ENCODE measurements at regions not wholly inside any gene's neighbourhood (a gene's known extent, or its start where the extent isn't known, plus 50 kb on each side); places are given as distances from the start of the nearest gene placed in this dataset.
"Not testable (repeated sequence)": the region's sequence is repeated elsewhere in the genome, so short reads cannot be mapped to it uniquely, and the experiment has no call there.

DNA sequence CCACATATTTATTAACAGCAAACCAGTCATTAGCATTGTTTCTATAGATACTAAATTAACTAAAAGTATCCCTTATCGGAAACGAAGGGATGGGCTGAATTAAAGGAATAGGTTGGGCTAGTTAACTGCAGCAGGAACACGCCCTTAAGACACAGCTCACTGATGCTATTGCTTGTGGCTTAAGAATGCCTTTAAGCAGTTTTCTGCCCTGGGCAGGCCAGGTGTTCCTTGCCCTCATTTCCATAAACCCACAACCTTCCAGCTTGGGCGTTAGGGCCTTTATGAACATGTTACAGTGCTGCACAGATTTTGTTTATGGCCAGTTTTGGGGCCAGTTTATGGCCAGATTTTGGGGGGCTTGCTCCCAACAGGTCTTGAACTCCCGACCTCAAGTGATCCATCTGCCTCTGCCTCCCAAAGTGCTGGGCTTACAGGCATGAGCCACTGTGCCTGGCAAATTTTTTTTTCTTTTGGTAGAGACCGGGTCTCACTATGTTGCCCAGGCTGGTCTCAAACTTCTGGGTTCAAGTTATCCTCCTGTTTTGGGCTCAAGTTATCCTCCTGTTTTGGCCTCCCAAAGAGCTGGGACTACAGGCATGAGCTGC is 90.1 kb upstream of the GRIN2A start:
- H3K27ac ChIP-seq (ENCODE audit: low read depth, low read length); H3K36me3 ChIP-seq (ENCODE audit: control insufficient read depth in 5 of 5, insufficient read depth in 5 of 5, low read length in 5 of 5); H3K9ac ChIP-seq (ENCODE audit: low read length in 5 of 5); H3K9me3 ChIP-seq (ENCODE audit: control insufficient read depth in 5 of 5, low read length in 5 of 5); H3K27me3 ChIP-seq (ENCODE audit: control insufficient read depth in 5 of 5, insufficient read depth in 4 of 5, low read length in 5 of 5); H3K4me1 ChIP-seq (ENCODE audit: control insufficient read depth in 5 of 5, insufficient read depth in 5 of 5, low read length in 5 of 5); H3K4me3 ChIP-seq (ENCODE audit: low read depth in 1 of 5, low read length in 5 of 5): not testable (repeated sequence)

DNA sequence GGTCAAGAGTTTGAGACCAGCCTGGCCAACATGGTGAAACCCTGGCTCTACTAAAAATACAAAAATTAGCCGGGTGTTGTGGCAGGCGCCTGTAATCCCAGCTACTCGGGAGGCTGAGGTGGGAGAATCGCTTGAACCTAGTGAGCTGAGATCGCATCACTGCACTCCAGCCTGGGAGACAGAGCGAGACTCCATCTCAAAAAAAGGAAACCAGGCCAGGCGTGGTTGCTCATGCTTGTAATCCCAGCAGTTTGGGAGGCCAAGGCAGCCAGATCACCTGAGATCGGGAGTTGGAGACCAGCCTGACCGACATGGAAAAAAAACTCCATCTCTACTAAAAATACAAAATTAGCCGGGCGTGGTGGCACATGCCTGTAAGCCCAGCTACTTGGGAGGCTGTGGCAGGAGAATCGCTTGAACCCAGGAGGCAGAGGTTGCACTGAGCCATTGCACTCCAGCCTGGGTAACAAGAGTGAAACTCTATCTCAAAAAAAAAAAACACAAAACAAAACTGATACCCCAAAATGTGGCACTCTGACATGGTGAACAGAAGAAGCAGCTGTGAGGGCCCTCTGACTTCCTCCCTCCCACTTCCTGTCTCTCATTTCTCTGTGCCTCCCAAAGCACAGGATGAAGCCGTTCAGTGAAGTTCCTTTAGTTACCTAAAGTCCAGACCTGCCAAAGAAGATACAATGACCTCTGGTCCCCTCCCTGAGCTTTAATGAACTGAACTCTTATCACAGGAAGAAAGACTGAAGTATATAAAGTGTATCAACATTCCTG is 93.2 kb upstream of the GRIN2A start:
- not testable (repeated sequence) for H3K27me3 ChIP-seq (ENCODE audit: control insufficient read depth in 5 of 5, insufficient read depth in 4 of 5, low read length in 5 of 5); H3K9ac ChIP-seq (ENCODE audit: low read length in 5 of 5); H3K27ac ChIP-seq (ENCODE audit: low read depth, low read length); H3K36me3 ChIP-seq (ENCODE audit: control insufficient read depth in 5 of 5, insufficient read depth in 5 of 5, low read length in 5 of 5); H3K4me1 ChIP-seq (ENCODE audit: control insufficient read depth in 5 of 5, insufficient read depth in 5 of 5, low read length in 5 of 5); H3K4me3 ChIP-seq (ENCODE audit: low read depth in 1 of 5, low read length in 5 of 5)
- peaks cover 3 to 19% (median 5%) of the 10 kb centered on the region in 5 donors for H3K9me3 ChIP-seq (ENCODE audit: control insufficient read depth in 5 of 5, low read length in 5 of 5)

DNA sequence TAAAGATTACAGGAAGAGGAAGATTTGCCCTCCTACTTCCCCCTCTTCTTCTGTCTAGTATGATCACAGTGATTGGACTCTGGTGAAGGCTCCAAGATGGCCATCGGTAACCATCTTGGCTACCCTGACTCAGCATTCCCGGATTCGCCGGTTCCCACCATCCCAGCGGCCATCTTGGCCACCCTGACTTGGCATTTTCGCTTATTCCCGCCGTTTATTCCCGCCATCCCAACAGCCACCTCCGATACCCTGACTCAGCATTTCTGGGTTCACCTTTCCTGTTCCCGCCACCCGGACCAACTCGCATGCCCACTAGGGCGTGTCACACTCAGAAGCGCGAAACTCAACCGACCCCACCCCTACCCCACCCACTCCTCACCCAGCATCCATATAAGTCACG is 95.4 kb upstream of the GRIN2A start:
- Histone ChIP-seq H3K9me3 (ENCODE audit: control insufficient read depth in 5 of 5, low read length in 5 of 5) (peaks cover 3 to 13% (median 5%) of the 10 kb centered on the region in 5 donors), H3K4me3 (ENCODE audit: low read depth in 1 of 5, low read length in 5 of 5) (no peak overlapping the region), H3K9ac (ENCODE audit: low read length in 5 of 5) (no peak overlapping the region)

DNA sequence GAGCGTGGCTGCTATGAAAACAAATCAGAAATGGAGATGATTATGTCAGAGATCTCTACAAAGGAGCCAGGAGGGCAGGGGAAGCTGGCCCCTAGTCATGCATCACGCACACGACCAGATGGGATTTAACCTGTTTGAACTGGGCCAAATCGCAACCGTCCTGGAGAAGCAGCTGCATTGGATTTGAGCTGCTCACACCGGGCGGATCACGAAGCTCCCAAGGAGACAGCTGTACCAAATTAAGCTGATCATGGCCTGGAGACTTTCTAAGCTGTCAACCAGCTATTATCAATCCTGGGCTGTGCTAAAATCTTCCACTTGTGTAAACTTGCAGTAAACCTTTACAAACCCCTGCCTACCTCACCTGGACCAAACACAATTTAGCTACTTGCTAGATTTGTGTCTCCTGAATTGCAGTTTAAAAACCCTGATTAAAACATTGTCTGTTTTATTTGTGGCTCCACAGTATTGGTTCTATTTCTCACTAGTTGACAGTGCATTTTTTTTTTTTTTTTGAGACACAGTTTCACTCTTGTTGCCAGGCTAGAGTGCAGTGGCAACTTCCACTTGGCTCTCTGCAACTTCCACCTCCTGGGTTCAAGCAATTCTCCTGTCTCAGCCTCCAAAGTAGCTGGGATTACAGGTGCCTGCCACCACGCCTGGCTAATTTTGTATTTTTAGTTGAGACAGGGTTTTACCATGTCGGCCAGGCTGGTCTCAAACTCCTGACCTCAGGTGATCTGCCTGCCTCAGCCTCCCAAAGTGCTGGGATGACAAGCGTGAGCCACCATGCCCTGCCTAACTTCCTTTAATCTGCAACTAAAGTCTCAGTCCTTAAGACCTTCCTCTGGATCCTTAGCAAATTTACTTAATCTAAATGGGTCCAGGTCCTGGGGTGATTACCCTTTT is 98.3 kb upstream of the GRIN2A start:
- Histone ChIP-seq H3K27ac (ENCODE audit: low read depth, low read length) (no peak overlapping the region), H3K9ac (ENCODE audit: low read length in 5 of 5) (no peak overlapping the region), H3K4me1 (ENCODE audit: control insufficient read depth in 5 of 5, insufficient read depth in 5 of 5, low read length in 5 of 5) (peaks cover 0 to 2% (median 0%) of the 10 kb centered on the region in 5 donors), H3K4me3 (ENCODE audit: low read depth in 1 of 5, low read length in 5 of 5) (no peak overlapping the region), H3K27me3 (ENCODE audit: control insufficient read depth in 5 of 5, insufficient read depth in 4 of 5, low read length in 5 of 5) (peaks cover 0 to 4% (median 0%) of the 10 kb centered on the region in 5 donors), H3K36me3 (ENCODE audit: control insufficient read depth in 5 of 5, insufficient read depth in 5 of 5, low read length in 5 of 5) (no peaks in the 10 kb centered on the region), H3K9me3 (ENCODE audit: control insufficient read depth in 5 of 5, low read length in 5 of 5) (peaks cover 3 to 10% (median 5%) of the 10 kb centered on the region in 5 donors)

More for the DNA sequence above, 95.4 kb upstream of the GRIN2A start:
- H3K27ac ChIP-seq (ENCODE audit: low read depth, low read length) = no peak overlapping the region
- H3K27me3 ChIP-seq (ENCODE audit: control insufficient read depth in 5 of 5, insufficient read depth in 4 of 5, low read length in 5 of 5) = peaks cover 0 to 4% (median 0%) of the 10 kb centered on the region in 5 donors
- peaks cover 0 to 2% (median 0%) of the 10 kb centered on the region in 5 donors for H3K4me1 ChIP-seq (ENCODE audit: control insufficient read depth in 5 of 5, insufficient read depth in 5 of 5, low read length in 5 of 5)
- H3K36me3 ChIP-seq (ENCODE audit: control insufficient read depth in 5 of 5, insufficient read depth in 5 of 5, low read length in 5 of 5) = no peaks in the 10 kb centered on the region

- Histone ChIP-seq H3K27ac (ENCODE audit: low read depth, low read length) (no peak overlapping the region), H3K4me3 (ENCODE audit: low read depth in 1 of 5, low read length in 5 of 5) (no peak overlapping the region), H3K36me3 (ENCODE audit: control insufficient read depth in 5 of 5, insufficient read depth in 5 of 5, low read length in 5 of 5) (no peaks in the 10 kb centered on the region)
Observed at GRCh38 chr16:10282367-10282766, 100.1 kb upstream of the GRIN2A start.

GRCh38 chr16:10283246-10283645 is 101.0 kb upstream of the GRIN2A start:
- not testable (repeated sequence) for H3K9ac ChIP-seq (ENCODE audit: low read length in 5 of 5); H3K9me3 ChIP-seq (ENCODE audit: control insufficient read depth in 5 of 5, low read length in 5 of 5); H3K36me3 ChIP-seq (ENCODE audit: control insufficient read depth in 5 of 5, insufficient read depth in 5 of 5, low read length in 5 of 5); H3K27me3 ChIP-seq (ENCODE audit: control insufficient read depth in 5 of 5, insufficient read depth in 4 of 5, low read length in 5 of 5); H3K4me3 ChIP-seq (ENCODE audit: low read depth in 1 of 5, low read length in 5 of 5); H3K4me1 ChIP-seq (ENCODE audit: control insufficient read depth in 5 of 5, insufficient read depth in 5 of 5, low read length in 5 of 5); H3K27ac ChIP-seq (ENCODE audit: low read depth, low read length)

More at GRCh38 chr16:10282367-10282766, 100.1 kb upstream of the GRIN2A start:
- Histone ChIP-seq H3K4me1 (ENCODE audit: control insufficient read depth in 5 of 5, insufficient read depth in 5 of 5, low read length in 5 of 5) (peaks cover 0 to 2% (median 0%) of the 10 kb centered on the region in 5 donors), H3K27me3 (ENCODE audit: control insufficient read depth in 5 of 5, insufficient read depth in 4 of 5, low read length in 5 of 5) (peaks cover 0 to 4% (median 0%) of the 10 kb centered on the region in 5 donors), H3K9ac (ENCODE audit: low read length in 5 of 5) (no peak overlapping the region), H3K9me3 (ENCODE audit: control insufficient read depth in 5 of 5, low read length in 5 of 5) (peaks cover 3 to 10% (median 5%) of the 10 kb centered on the region in 5 donors)

DNA sequence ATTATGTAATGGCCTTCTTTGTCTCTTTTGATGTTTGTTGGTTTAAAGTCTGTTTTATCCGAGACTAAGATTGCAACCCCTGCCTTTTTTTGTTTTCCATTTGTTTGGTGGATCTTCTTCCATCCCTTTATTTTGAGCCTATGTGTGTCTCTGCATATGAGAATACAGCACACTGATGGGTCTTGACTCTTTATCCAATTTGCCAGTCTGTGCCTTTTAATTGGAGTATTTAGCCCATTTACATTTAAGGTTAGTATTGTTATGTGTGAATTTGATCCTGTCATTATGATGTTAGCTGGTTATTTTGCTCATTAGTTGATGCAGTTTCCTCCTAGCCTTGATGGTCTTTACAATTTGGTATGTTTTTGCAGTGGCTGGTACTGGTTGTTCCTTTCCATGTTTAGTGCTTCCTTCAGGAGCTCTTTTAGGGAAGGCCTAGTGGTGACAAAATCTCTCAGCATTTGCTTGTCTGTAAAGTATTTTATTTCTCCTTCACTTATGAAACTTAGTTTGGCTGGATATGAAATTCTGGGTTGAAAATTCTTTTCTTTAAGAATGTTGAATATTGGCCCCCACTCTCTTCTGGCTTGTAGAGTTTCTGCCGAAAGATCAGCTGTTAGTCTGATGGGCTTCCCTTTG is 95.3 kb upstream of the ATF7IP2 start:
- H3K4me3 ChIP-seq (ENCODE audit: low read depth in 1 of 5, low read length in 5 of 5); H3K4me1 ChIP-seq (ENCODE audit: control insufficient read depth in 5 of 5, insufficient read depth in 5 of 5, low read length in 5 of 5); H3K36me3 ChIP-seq (ENCODE audit: control insufficient read depth in 5 of 5, insufficient read depth in 5 of 5, low read length in 5 of 5); H3K27me3 ChIP-seq (ENCODE audit: control insufficient read depth in 5 of 5, insufficient read depth in 4 of 5, low read length in 5 of 5); H3K27ac ChIP-seq (ENCODE audit: low read depth, low read length); H3K9ac ChIP-seq (ENCODE audit: low read length in 5 of 5): not testable (repeated sequence)
- H3K9me3 ChIP-seq (ENCODE audit: control insufficient read depth in 5 of 5, low read length in 5 of 5) = peaks cover 0 to 13% (median 5%) of the 10 kb centered on the region in 5 donors

GRCh38 chr16:10292197-10292596 is 93.7 kb upstream of the ATF7IP2 start:
- not testable (repeated sequence) for H3K36me3 ChIP-seq (ENCODE audit: control insufficient read depth in 5 of 5, insufficient read depth in 5 of 5, low read length in 5 of 5); H3K4me3 ChIP-seq (ENCODE audit: low read depth in 1 of 5, low read length in 5 of 5); H3K4me1 ChIP-seq (ENCODE audit: control insufficient read depth in 5 of 5, insufficient read depth in 5 of 5, low read length in 5 of 5); H3K27ac ChIP-seq (ENCODE audit: low read depth, low read length); H3K27me3 ChIP-seq (ENCODE audit: control insufficient read depth in 5 of 5, insufficient read depth in 4 of 5, low read length in 5 of 5); H3K9ac ChIP-seq (ENCODE audit: low read length in 5 of 5)
- H3K9me3 ChIP-seq (ENCODE audit: control insufficient read depth in 5 of 5, low read length in 5 of 5) = peaks cover 0 to 13% (median 5%) of the 10 kb centered on the region in 5 donors

DNA sequence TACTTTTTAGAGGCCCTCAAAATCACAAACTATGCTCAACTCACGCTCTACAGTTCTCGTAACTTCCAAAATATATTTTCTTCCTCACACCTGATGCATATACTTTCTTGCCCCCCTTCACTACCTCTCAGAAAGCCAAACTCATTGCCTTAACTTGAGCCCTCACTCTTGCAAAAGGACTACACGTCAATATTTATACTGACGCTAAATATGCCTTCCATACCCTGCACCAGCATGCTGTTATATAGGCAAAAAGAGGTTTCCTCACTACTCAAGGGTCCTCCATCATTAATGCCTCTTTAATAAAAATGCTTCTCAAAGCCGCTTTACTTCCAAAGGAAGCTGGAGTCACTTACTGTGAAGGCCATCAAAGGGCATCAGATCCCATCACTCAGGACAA is 92.9 kb upstream of the ATF7IP2 start:
- not testable (repeated sequence) for H3K27me3 ChIP-seq (ENCODE audit: control insufficient read depth in 5 of 5, insufficient read depth in 4 of 5, low read length in 5 of 5); H3K9ac ChIP-seq (ENCODE audit: low read length in 5 of 5); H3K4me3 ChIP-seq (ENCODE audit: low read depth in 1 of 5, low read length in 5 of 5); H3K27ac ChIP-seq (ENCODE audit: low read depth, low read length); H3K4me1 ChIP-seq (ENCODE audit: control insufficient read depth in 5 of 5, insufficient read depth in 5 of 5, low read length in 5 of 5); H3K36me3 ChIP-seq (ENCODE audit: control insufficient read depth in 5 of 5, insufficient read depth in 5 of 5, low read length in 5 of 5)
- H3K9me3 ChIP-seq (ENCODE audit: control insufficient read depth in 5 of 5, low read length in 5 of 5) = peaks cover 0 to 13% (median 5%) of the 10 kb centered on the region in 5 donors
